GM13976 (cell line): ENCODE measurements at regions not wholly inside any gene's neighbourhood (a gene's known extent, or its start where the extent isn't known, plus 50 kb on each side); places are given as distances from the start of the nearest gene placed in this dataset.

Source experiments
- DNase-seq: peaks from one replicate; pipeline ENCODE4 v3.0.0; 2012; ENCODE audit warnings: low spot score
- CTCF ChIP-seq: IDR thresholded peaks from 2 replicates; pipeline ENCODE4 v1.5.1; 2012; ENCODE audit warnings: borderline replicate concordance, mild to moderate bottlenecking; ENCODE audit not compliant: insufficient read depth; ENCODE audit errors: extremely low read depth, missing control alignments, control extremely low read depth
- in situ Hi-C: fragments of 300-500 bp; cut with MboI; formaldehyde crosslinking; loops from one replicate; pipeline ENCODE4 v1.12.0; 2022; ENCODE audit warnings: low sequenced_read_pairs, mixed read lengths, inconsistent platforms; ENCODE audit not compliant: unreplicated experiment

- in situ Hi-C loops: no loop called here
- no peak for TF ChIP-seq CTCF
- DNase-seq: no peak
Observed at GRCh38 chr6:98498144-98498775, 336.1 kb upstream of the POU3F2 start.

DNA sequence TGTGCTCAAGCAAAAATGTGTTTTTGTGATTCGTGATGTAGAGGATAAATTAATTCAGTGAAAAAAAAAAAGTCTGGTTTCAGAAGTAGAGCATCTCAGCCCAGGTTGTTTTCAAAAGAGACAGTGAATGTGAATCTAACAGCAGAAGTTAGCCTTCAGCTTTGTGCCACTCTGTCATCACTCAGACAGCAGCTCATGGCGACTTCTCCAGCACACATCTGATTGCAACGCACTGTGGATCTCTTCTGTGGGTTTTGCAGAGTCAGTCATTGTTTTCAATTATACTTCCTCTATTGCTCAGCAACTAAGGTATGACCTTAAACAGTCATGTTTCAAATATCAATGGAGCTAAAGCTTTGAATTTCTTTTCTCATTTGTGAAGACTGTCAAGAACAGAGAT is 335.5 kb upstream of the POU3F2 start:
- in situ Hi-C loops: no loop called here
- DNase-seq: no peak
- no peak for TF ChIP-seq CTCF

DNA sequence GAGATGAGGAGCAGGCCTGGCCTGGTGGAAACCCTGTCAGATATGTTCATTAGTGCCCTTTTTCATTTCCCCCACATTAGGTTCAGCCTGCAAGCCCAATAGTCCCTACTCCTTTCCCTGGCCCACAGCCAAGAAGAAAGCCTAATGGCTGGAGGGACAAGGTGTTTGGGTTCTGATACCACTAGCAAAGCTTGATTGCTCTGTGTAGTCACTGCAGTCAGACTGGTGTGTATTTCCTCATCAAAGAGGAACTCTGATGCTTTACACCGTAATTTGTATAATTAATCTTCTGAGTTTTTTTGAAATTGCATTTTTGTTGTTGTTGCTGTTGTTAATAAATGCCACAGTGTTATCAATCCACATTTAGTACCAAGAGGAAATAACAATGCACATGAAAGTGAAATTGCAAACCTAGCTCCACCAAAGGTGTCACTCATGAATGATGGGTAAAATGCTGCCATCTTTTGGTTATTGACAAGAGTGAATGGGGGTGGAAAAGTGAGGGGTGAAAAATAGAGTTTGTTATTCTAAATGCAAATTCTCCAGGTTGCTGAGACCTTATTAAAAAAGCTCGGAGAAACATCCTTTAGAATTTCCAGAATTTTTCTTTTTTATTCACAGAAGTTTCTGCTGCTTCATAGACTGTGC is 320.2 kb upstream of the POU3F2 start:
- no peak for TF ChIP-seq CTCF
- DNase-seq: no peak
- in situ Hi-C loops: no loop called here

GRCh38 chr6:98514796-98515195 is 319.6 kb upstream of the POU3F2 start:
- no peak for TF ChIP-seq CTCF
- in situ Hi-C loops: no loop called here
- no peak for DNase-seq

DNA sequence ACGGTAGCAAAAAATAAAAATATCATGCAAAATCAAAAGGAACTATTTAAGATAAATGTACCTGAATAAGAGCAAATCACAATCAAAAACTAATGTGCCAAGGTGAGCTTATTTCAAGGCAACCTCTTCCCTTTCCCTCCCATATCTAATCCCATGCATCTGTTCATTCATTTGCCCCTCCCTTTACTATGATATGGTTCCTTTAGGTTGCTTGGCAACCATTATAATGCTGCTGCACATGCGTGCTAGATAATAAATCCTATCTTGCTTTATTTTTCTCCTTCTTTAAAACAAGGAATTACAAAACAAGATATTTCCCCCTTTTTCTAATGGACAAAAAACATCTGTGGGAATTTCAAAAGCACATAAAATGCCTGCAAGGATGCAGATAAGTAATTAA is 318.2 kb upstream of the POU3F2 start:
- in situ Hi-C loops: no loop called here
- no peak for DNase-seq
- TF ChIP-seq CTCF: no peak

GRCh38 chr6:98516866-98517265 is 317.5 kb upstream of the POU3F2 start:
- in situ Hi-C loops: no loop called here
- DNase-seq: no peak
- TF ChIP-seq CTCF: no peak
